ENCODE measurements at regions not wholly inside any gene's neighbourhood (a gene's known extent, or its start where the extent isn't known, plus 50 kb on each side); places are given as distances from the start of the nearest gene placed in this dataset.
"Not testable (repeated sequence)": the region's sequence is repeated elsewhere in the genome, so short reads cannot be mapped to it uniquely, and the experiment has no call there.

DNA sequence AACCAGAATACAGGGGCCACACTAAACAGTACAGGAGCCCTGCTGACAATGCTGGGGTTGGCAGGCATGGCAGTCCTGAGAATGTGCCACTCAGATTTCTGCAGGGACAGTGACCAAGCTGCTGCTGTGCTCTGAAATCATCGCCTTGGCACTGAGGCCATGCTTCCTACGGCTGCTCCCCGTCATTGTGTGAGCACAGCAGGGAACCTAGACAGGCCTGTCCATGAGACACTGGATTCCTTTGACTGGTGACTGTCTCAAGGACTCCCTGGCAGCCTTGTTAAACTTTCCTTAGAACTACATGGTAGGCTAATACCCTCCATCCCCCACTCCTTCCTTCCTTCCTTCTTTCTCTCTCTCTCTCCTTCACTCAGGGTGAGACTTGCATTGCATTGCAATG lies 111.4 kb downstream of the LUZP4 start:
- no peak for ATAC-seq
- no peak for DNase-seq (ENCODE audit: low spot score)

- ATAC-seq (no peak), DNase-seq (ENCODE audit: low spot score) (no peak)
Measured at GRCh38 chrX:115402299-115402698, 112.8 kb downstream of the LUZP4 start.

DNA sequence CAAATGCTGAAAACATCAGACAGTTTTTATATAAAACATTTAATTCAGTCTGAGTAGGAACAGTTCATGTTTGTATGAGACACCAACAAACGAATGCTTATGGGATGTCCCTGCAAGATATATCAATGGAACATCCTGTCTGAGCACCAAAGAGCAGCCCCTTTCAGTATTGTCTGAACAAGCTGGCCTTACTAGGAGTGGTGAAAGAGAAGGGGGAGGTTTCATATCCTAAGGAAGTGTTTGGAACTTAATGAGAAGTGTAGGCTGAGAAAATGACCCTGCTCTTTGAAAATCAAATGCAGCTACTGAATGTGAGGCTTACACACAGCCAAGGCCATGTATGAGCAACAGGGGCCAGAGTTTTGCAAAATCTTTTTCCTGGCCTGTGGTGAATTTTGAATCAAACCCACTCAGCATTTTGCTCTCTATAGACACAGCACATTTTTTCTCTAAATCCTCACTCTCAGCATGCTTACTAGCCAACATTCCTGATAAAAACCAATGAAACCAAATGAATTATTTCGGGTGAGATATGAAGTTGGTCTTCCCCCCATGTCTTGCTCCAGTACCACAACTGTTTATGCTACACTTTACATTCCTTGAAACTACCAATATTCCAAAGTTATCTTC lies 119.4 kb downstream of the LUZP4 start:
- ATAC-seq (no peak), DNase-seq (ENCODE audit: low spot score) (no peak)

DNA sequence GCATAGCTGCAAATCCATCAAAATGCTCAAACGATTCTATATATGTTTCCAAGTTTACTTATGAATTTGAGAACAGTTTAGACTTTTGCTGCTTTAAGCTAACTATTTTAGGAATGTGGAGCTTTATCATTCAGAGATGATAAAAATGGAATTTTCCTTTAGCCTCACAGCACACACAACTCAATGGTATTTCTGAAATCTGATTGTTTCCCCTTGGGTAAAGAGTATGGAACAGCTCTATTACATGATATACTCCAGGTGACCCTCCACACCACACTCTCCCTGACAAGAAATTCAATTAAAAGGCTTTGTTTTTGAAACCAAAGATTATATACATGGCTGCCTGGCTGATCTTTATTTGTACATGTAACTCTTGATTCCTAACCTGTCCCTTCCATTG lies 120.0 kb downstream of the LUZP4 start:
- ATAC-seq (no peak), DNase-seq (ENCODE audit: low spot score) (no peak)

GRCh38 chrX:115410731-115411428 lies 121.4 kb downstream of the LUZP4 start:
- ATAC-seq = no peak
- no peak for DNase-seq (ENCODE audit: low spot score)

GRCh38 chrX:115413246-115413878 lies 123.8 kb downstream of the LUZP4 start:
- DNase-seq (ENCODE audit: low spot score) (no peak), ATAC-seq (no peak)

- ATAC-seq (no peak), DNase-seq (ENCODE audit: low spot score) (no peak)
Measured at GRCh38 chrX:115419069-115419468, 129.6 kb downstream of the LUZP4 start.

DNA sequence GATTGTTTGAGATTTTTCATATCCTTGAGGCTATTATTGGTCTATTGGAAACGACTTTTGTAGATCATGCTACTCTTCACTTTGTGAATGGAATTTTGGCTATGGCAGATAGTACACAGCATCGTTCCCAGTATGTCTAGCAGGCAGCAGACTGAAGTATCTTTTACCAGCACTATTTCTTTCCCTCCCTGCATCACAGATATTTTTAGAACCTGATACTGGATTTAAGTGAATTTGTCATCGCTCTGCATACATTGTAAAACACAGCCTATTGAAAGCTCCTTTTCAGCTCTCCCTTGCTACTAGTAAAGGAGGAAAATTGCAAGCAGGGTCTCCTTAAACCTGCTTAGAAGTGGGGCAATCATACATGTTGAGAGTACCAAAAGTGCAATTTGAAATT lies 133.6 kb downstream of the LUZP4 start:
- DNase-seq (ENCODE audit: low spot score) = no peak
- ATAC-seq = no peak

DNA sequence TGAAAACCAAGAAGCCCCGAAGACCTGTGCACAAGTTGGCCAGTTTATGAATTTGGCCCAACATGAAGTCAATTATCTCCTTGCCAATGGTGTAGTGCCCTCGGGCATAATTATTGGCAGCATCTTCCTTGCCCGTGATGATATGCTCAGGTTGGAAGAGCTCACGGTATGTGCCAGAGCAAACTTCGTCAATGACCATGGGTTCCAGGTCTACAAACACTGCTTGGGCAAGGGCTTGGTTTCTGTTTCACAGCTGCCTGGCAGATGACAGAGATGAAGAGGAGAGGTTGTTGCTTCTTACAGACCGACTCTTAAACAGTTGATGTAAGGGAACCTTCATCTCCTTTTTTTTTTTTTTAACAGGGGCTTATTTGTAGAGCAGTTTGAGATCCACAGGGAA lies 135.6 kb upstream of the PLS3 start:
- peak; percentile 51 for DNase-seq (ENCODE audit: low spot score)
- peak; percentile 95 for ATAC-seq

- DNase-seq (ENCODE audit: low spot score) (no peak), ATAC-seq (no peak)
Measured at GRCh38 chrX:115427861-115428410, 133.0 kb upstream of the PLS3 start.

DNA sequence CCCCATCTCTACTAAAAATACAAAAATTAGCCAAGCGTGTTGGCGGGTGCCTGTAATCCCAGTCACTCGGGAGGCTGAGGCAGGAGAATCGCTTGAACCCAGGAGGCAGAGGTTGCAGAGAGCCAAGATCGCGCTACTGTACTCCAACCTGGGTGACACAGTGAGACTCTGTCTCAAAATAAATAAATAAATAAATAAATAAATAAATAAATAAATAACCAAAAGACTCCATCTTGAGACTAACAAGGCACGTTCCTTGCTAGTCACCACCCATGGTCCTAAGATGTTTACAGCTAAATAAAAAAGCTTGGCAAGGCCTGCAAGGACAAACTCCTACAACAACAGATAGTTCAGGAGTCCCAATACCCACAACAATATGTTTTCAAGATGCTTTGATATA lies 126.1 kb upstream of the PLS3 start:
- DNase-seq (ENCODE audit: low spot score) = not testable (repeated sequence)

DNA sequence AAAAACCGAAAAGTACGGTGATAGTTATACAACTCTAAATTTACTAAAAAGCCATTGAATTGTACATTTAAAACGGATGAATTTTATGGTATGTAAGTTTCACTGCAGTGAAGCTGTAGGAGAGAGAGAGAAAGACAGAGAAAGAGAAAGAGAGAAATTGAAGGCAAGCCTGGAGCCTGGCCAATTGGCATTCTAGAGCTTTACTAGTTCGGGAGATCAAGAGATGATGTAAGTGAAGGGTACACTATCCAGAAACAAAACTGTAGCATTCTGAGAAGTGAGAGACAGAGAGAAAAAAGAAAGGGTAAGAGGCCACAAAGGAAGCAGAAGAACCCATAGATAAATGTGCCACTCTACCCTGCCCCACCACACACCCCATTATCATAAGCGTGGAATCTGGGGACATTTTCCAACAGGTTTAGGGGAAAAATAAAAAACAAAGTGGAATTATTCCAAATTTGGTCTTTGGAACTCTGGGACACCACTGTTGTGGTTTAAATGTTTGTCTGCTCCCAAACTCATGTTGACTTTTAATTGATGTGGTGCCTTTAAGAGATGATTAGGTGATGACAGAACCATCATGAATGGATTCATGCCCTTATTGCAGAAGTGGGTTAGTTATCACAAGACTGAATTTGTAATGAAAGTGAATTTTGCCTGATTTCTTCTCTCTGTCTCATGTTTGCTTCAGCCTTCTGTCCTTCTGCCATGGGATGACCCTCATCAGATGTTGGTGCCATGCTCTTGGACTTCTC lies 123.0 kb upstream of the PLS3 start:
- peak; percentile 46 for DNase-seq (ENCODE audit: low spot score)
- peak; percentile 53 for ATAC-seq

More for the DNA sequence above, 126.1 kb upstream of the PLS3 start:
- not testable (repeated sequence) for ATAC-seq

GRCh38 chrX:115448146-115448545 lies 112.8 kb upstream of the PLS3 start:
- ATAC-seq = peak; percentile 82
- DNase-seq (ENCODE audit: low spot score) = no peak

- DNase-seq (ENCODE audit: low spot score) = peak; percentile 81
- ATAC-seq = peak; percentile 75
Measured at GRCh38 chrX:115449742-115450141, 111.2 kb upstream of the PLS3 start.

DNA sequence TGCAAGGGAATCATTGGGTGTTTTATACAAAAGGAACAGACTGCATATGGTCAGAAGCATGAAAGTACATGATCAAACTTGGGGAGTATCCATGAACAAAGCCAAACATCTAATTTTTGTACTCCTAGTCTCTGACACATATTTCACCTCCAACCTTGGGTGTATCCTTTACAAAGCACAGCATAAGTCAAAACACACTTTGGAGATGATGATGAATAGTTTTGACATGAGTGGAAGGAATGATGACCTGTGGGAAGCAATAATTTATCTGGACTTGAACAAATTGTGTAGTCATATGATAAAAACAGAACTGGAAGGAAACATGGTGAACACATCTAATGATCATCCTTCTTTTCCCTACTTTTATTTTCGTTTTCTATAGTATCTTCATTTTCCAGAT lies 108.7 kb upstream of the PLS3 start:
- DNase-seq (ENCODE audit: low spot score) (no peak), ATAC-seq (no peak)

- DNase-seq (ENCODE audit: low spot score) (no peak), ATAC-seq (no peak)
Measured at GRCh38 chrX:115459883-115460880, 100.8 kb upstream of the PLS3 start.

DNA sequence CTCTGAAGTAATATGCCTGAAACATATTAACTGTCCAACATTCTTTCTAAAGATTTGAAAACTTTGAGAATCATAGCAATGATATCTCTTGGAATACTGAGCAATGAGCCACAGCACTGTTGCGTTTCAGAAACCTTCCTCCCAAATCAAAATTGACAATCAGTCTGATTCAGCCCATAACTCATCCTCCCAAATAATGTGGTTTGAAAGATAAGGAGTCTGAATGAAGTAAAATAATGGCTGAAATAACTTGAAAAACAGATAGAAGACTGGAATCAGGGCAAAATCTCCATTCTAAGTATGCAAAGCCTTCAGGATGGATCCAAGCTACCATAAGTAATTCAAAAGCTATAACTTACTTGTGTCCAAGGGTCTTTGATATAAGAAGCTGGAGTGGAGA lies 98.6 kb upstream of the PLS3 start:
- DNase-seq (ENCODE audit: low spot score) (no peak), ATAC-seq (no peak)

- no peak for DNase-seq (ENCODE audit: low spot score)
- no peak for ATAC-seq
Measured at GRCh38 chrX:115467961-115468360, 93.0 kb upstream of the PLS3 start.

DNA sequence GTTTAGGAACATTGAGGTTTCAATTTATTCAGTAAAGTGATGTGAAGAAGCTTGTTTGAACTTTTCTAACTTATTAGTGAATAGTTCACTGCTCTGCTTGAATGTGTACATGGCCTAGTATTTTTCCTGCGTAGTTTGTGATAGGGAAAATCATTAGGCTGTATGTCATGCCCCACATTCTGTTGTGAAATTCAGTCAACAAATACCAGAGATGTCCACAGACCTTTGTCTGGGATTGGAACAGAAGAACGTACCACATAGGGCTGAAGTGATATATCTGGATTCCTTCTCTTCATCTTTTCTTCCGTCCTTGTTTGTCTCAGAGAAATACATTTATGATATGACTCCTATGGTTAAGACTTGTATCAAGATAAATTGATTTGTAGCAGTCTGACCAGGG lies 88.8 kb upstream of the PLS3 start:
- no peak for DNase-seq (ENCODE audit: low spot score)
- peak; percentile 87 for ATAC-seq

DNA sequence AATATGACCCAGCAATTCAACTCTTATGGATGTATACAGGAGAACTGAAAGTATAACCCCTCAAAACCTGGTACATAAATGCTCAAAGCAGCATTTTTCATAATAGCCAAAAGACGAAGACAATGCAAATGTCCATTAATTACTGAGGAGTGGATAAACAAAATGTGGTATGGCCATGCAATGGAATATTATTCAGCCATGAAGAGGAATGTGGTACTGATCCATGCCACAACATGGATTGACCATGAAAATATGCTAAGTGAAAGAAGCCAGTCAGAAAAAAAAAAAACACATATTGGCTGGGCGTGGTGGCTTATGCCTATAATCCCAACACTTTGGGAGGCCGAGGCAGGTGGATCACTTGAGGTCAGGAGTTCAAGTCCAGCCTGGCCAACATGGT lies 74.5 kb upstream of the PLS3 start:
- DNase-seq (ENCODE audit: low spot score) (no peak), ATAC-seq (no peak)

Measured in left lobe of liver (tissue), 2 donors.